ENCODE measurements at regions not wholly inside any gene's neighbourhood (a gene's known extent, or its start where the extent isn't known, plus 50 kb on each side); places are given as distances from the start of the nearest gene placed in this dataset.
"Not testable (repeated sequence)": the region's sequence is repeated elsewhere in the genome, so short reads cannot be mapped to it uniquely, and the experiment has no call there.

DNA sequence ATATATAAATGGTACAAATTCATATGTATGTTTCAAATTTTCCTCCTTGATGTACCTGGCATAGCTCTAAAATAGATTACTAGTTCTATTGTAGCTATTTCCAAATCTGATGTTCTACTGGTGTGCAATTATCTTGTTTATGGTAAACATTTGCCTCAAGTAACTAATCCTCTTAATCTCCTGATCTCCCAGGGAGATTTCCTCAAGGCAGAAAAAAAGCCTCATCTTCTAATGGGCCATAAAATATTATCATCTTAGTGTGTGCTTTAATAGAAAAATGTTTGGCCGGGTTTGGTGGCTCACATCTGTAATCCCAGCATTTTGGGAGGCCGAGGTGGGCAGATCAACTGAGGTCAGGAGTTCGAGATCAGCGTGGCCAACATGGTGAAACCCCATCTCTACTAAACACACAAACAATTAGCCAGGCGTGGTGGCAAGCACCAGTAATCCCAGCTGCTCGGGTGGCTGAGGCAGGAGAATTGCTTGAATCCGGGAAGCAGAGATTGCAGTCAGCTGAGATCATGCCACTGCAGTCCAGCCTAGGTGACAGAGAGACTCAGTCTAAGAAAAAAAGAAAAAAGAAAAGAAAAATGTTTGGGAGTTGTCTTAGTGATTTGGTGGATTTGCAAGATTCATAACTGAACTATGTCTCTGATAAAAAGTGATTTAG is 498.9 kb upstream of the SLITRK5 start:
- no peak overlapping the region for H3K4me3 ChIP-seq (ENCODE audit: low read length)
- DNase-seq (ENCODE audit: low read depth) = no peak
- TF ChIP-seq CTCF (IDR thresholded peaks at IDR 0.05; ENCODE audit: insufficient read depth, low read depth, low read length, missing control alignments) = no peak

DNA sequence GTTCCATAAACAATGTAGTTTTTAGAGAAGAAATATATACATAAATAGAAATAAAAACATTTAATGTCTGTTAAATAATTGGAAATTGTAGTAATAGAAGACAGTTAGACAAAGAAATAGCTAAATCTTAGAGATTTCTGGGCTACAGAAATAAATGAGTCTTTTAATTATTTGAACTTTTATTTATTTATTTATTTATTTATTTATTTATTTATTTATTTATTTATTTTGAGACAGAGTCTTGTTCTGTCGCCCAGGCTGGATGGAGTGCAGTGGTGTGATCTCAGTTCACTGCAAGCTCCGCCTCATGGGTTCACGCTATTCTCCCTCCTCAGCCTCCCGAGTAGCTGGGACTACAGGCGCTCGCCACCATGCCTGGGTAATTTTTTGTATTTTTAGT is 486.0 kb upstream of the SLITRK5 start:
- H3K4me3 ChIP-seq (ENCODE audit: low read length); DNase-seq (ENCODE audit: low read depth): not testable (repeated sequence)

DNA sequence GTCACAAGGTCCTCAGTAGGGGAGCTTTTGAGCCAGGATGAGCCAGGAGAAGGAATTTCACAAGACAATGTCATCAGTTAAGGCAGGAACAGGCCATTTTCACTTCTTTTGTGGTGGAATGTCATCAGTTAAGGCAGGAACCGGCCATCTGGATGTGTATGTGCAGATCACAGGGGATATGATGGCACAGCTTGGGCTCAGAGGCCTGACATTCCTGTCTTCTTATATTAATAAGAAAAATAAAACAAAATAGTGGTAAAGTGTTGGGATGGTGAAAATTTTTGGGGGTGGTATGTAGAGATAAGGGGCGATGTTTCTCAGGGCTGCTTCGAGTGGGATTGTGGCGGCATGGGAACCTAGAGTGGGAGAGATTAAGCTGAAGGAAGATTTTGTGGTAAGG is 484.5 kb upstream of the SLITRK5 start:
- DNase-seq (ENCODE audit: low read depth); H3K4me3 ChIP-seq (ENCODE audit: low read length): not testable (repeated sequence)

GRCh38 chr13:87191485-87191884 is 479.7 kb upstream of the SLITRK5 start:
- not testable (repeated sequence) for DNase-seq (ENCODE audit: low read depth); H3K4me3 ChIP-seq (ENCODE audit: low read length)

DNA sequence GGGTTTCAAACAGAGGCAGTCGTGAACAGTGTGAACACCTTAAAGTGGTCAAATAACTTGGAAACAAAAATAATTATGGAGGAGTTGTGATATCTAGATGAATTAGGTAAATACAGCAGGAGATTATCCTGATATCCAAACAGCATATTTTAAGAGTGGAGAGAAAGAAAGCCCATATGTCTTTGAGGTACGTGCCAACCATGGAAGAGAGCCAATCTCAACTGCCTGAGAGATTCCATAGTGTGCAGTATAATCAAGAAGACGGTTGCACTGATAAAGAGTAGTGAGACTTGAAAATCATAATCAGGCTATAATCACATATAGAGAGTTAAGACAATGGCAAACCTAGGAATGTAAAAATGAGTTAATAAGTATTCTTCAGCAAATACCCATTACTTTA is 472.8 kb upstream of the SLITRK5 start:
- TF ChIP-seq CTCF (IDR thresholded peaks at IDR 0.05; ENCODE audit: insufficient read depth, low read depth, low read length, missing control alignments) = no peak
- no peak overlapping the region for H3K4me3 ChIP-seq (ENCODE audit: low read length)
- DNase-seq (ENCODE audit: low read depth) = no peak

- no peak overlapping the region for H3K4me3 ChIP-seq (ENCODE audit: low read length)
- no peak for TF ChIP-seq CTCF (IDR thresholded peaks at IDR 0.05; ENCODE audit: insufficient read depth, low read depth, low read length, missing control alignments)
- no peak for DNase-seq (ENCODE audit: low read depth)
Observed at GRCh38 chr13:87206708-87207107, 464.5 kb upstream of the SLITRK5 start.

GRCh38 chr13:87207280-87208003 is 463.7 kb upstream of the SLITRK5 start:
- DNase-seq (ENCODE audit: low read depth) = peak; percentile 1
- no peak for TF ChIP-seq CTCF (IDR thresholded peaks at IDR 0.05; ENCODE audit: insufficient read depth, low read depth, low read length, missing control alignments)
- H3K4me3 ChIP-seq (ENCODE audit: low read length) = no peak overlapping the region

DNA sequence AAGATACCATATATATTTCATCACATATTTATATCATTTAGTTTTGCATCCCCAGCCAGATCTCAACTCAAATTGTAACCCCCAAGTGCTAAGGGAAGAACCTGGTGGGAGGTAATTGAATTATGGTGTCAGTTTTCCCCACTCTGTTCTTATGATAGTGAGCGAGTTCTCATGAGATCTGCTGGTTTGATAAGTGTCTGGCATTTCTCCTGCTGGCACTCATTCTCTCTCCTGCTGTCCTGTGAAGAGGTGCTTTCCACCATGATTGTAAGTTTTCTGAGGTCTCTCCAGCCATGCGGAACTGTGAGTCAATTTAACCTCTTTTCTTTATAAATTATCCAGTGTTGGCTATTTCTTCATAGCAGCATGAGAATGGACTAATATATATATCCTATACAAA is 462.5 kb upstream of the SLITRK5 start:
- TF ChIP-seq CTCF (IDR thresholded peaks at IDR 0.05; ENCODE audit: insufficient read depth, low read depth, low read length, missing control alignments) = no peak
- no peak for DNase-seq (ENCODE audit: low read depth)
- H3K4me3 ChIP-seq (ENCODE audit: low read length) = no peak overlapping the region
